GM20000 (cell line): ENCODE measurements at regions not wholly inside any gene's neighbourhood (a gene's known extent, or its start where the extent isn't known, plus 50 kb on each side); places are given as distances from the start of the nearest gene placed in this dataset.

Source experiments
- DNase-seq: peaks from one replicate; pipeline ENCODE4 v3.0.0; 2012; ENCODE audit warnings: low spot score
- CTCF ChIP-seq: IDR thresholded peaks from 2 replicates; pipeline ENCODE4 v1.5.1; 2012; ENCODE audit warnings: mild to moderate bottlenecking, control low read depth; ENCODE audit errors: extremely low read depth, missing control alignments

- TF ChIP-seq CTCF = no peak
- peak; percentile 27 for DNase-seq
These were observed 237.8 kb upstream of the DAPK1 start for GRCh38 chr9:87259543-87260518.

- no peak for TF ChIP-seq CTCF
- DNase-seq = no peak
These were observed 234.4 kb upstream of the DAPK1 start for GRCh38 chr9:87263291-87263690.

DNA sequence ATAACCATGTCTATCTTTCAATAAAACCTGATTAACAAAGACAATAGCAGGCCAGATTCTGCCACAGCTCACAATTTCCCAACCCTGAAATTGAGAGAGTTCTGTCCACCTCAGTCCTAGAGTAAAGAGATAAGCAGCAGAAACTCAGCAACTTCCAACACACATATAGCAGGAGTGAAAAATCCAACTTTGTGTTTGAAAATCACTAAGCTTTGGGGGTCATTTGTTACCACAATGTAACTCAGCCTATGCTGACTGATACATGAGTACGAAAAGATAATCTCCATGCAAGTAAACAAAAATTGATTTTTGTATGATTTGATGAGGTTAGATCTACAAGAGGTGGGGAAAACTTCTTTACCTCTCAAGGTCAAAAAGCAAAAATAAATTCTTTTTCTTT lies 231.0 kb upstream of the DAPK1 start:
- DNase-seq = no peak
- no peak for TF ChIP-seq CTCF

DNA sequence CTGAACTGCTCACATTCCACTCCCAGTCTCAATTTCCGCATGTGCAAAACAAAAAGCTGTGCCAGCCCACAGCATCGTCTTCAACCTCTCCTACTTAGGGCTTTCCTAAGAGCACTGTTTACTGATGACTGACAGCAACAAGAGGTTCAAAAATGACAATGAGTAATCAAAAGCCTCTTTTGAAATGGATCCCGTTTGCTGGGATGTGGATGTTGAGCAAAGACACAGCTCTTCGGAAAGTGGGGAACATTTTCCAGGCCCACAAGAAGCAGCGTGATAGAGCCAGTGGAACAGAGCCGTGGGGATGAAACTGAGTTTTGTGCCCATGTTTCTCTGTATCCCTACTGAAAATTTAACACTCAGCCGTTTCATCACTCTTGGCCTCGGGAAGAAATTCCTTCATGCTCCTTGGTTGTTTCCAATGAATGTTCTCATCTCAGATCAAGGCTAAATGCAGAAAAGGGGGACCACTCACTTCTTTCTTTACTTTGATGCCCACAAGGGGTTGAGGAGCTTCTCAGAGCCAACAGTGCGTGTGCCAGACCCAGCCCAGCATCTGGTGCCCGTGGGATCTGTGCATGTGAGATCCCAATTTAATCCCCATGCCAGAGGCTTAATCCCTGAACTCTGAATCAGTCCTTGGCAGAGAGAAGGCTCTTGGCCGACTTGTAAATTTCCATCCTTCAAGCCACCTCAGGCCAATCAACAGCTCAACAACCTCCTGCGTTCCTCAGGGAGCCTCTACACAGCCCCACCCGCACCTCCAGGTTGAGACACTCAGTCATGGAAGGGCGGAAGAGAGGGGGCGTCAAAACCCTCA lies 230.2 kb upstream of the DAPK1 start:
- DNase-seq = no peak
- TF ChIP-seq CTCF = no peak

- no peak for DNase-seq
- no peak for TF ChIP-seq CTCF
These were observed 228.1 kb upstream of the DAPK1 start for GRCh38 chr9:87269296-87270176.

DNA sequence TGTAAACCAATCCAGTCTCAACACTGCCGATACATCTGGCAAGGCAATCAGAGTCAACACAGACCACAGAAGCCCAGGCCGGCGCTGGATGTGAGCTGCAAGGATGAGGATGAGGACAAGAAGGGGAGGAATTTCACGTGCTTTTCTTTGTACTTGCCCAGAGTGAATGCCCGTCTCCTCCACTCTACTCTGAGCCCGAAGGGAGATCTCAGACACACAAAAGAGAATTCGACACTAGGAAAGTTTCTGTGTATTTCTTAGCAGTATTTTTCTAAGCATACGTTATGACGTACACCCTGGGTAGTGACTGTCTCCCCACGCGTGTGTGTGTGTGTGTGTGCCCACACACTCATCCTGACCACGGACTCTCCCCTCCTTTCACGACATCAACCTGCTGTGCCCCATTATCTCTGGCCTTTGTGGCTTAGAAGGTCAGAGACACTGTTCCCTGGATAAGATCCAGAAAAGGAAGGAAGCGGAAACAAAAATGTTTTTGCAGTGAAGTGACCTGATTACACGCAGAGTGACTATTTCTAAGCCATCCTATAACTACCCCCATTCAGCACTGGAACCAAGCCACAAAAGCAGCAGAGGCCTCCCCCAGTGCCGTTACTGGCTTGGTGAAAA lies 227.3 kb upstream of the DAPK1 start:
- DNase-seq = no peak
- no peak for TF ChIP-seq CTCF
